Suprapubic skin (tissue), 4 donors: ENCODE measurements at regions not wholly inside any gene's neighbourhood (a gene's known extent, or its start where the extent isn't known, plus 50 kb on each side); places are given as distances from the start of the nearest gene placed in this dataset.
"Not testable (repeated sequence)": the region's sequence is repeated elsewhere in the genome, so short reads cannot be mapped to it uniquely, and the experiment has no call there.

Experiments
- DNase-seq, 2 donors: peaks; one replicate each; pipeline ENCODE4 v3.0.0-alpha.2; 2019; ENCODE audit warnings: low spot score in 2 of 2
- H3K27ac ChIP-seq: fragments of 200-600 bp; sonication (generic); one replicate; pipeline ENCODE4 v1.5.1; 2019
- H3K27me3 ChIP-seq: fragments of 200-600 bp; sonication (generic); one replicate; pipeline ENCODE4 v1.5.1; 2019
- H3K36me3 ChIP-seq: fragments of 200-600 bp; sonication (generic); one replicate; pipeline ENCODE4 v1.5.1; 2019
- H3K4me1 ChIP-seq: fragments of 200-600 bp; sonication (generic); one replicate; pipeline ENCODE4 v1.5.1; 2019
- H3K4me3 ChIP-seq: fragments of 200-600 bp; sonication (generic); one replicate; pipeline ENCODE4 v1.5.1; 2019; ENCODE audit warnings: mild to moderate bottlenecking
- H3K9me3 ChIP-seq: fragments of 200-600 bp; sonication (generic); one replicate; pipeline ENCODE4 v1.5.1; 2019
- CTCF ChIP-seq, 2 donors: fragments of 200-600 bp in 1 of 2; fragments of 450-650 bp in 1 of 2; sonication (generic) in 1 of 2; IDR thresholded peaks; one replicate each; pipeline ENCODE4 v1.5.1; 2016 to 2019; ENCODE audit warnings: antibody characterized with exemption in 2 of 2, mild to moderate bottlenecking in 1 of 2, moderate library complexity in 1 of 2
- EP300 ChIP-seq: sonication (generic); formaldehyde crosslinking; IDR thresholded peaks from one replicate; pipeline ENCODE4 v1.6.1; 2017; ENCODE audit warnings: antibody characterized with exemption
- POLR2A ChIP-seq, 2 donors: fragments of 450-650 bp; IDR thresholded peaks; one replicate each; pipeline ENCODE4 v1.6.1; 2017; ENCODE audit warnings: antibody characterized with exemption in 2 of 2, mild to moderate bottlenecking in 2 of 2, moderate library complexity in 2 of 2
- POLR2AphosphoS5 ChIP-seq, 3 donors: sonication (generic); formaldehyde crosslinking; IDR thresholded peaks; one replicate each; pipeline ENCODE4 v1.6.1; 2017; ENCODE audit warnings: antibody characterized with exemption in 3 of 3
- WGBS: methylation state at CpG from one replicate; pipeline ENCODE4 v1.1.5; 2018; 5-methylcytosine and 5-hydroxymethylcytosine counted together

- no peaks in the 10 kb centered on the region for H3K4me1 ChIP-seq
- no peak overlapping the region for H3K4me3 ChIP-seq
- H3K27ac ChIP-seq: no peak overlapping the region
- no peak for TF ChIP-seq CTCF (IDR thresholded peaks at IDR 0.05)
- TF ChIP-seq POLR2A (IDR thresholded peaks at IDR 0.05): no peak
- no peak for TF ChIP-seq EP300
- no peak for TF ChIP-seq POLR2AphosphoS5 (IDR thresholded peaks at IDR 0.05)
- H3K9me3 ChIP-seq: no peaks in the 10 kb centered on the region
- H3K36me3 ChIP-seq: no peaks in the 10 kb centered on the region
- no peaks in the 10 kb centered on the region for H3K27me3 ChIP-seq
- no peak for DNase-seq
Measured at GRCh38 chrX:35442421-35442820, 355.7 kb upstream of the MAGEB16 start.

GRCh38 chrX:35443091-35443582, 355.0 kb upstream of the MAGEB16 start:
- not testable (repeated sequence) for H3K4me3 ChIP-seq, H3K27ac ChIP-seq, H3K9me3 ChIP-seq, H3K36me3 ChIP-seq, H3K27me3 ChIP-seq, H3K4me1 ChIP-seq
- DNase-seq: peak in 1 of 2 donors; percentile 54
- 47% methylated on average over 3 of the region's 3 CpGs for WGBS

GRCh38 chrX:35444671-35445355, 353.3 kb upstream of the MAGEB16 start:
- TF ChIP-seq CTCF (IDR thresholded peaks at IDR 0.05): no peak
- no peak for TF ChIP-seq POLR2A (IDR thresholded peaks at IDR 0.05)
- TF ChIP-seq EP300: no peak
- TF ChIP-seq POLR2AphosphoS5 (IDR thresholded peaks at IDR 0.05): no peak
- Histone ChIP-seq H3K27ac (no peak overlapping the region), H3K9me3 (no peaks in the 10 kb centered on the region), H3K36me3 (no peaks in the 10 kb centered on the region), H3K4me1 (no peaks in the 10 kb centered on the region), H3K27me3 (no peaks in the 10 kb centered on the region), H3K4me3 (no peak overlapping the region)
- no peak for DNase-seq
- WGBS: 80% methylated on average over 2 of the region's 2 CpGs

- 85% methylated on average over 3 of the region's 3 CpGs for WGBS
Measured at GRCh38 chrX:35445912-35446311, 352.2 kb upstream of the MAGEB16 start.

GRCh38 chrX:35456891-35457290, 341.3 kb upstream of the MAGEB16 start:
- DNase-seq: no peak
- WGBS: 82% methylated on average over 1 of the region's 1 CpG
- no peak overlapping the region for H3K27ac ChIP-seq
- H3K4me1 ChIP-seq: no peaks in the 10 kb centered on the region
- no peak for TF ChIP-seq EP300
- TF ChIP-seq POLR2A (IDR thresholded peaks at IDR 0.05): no peak
- no peak for TF ChIP-seq POLR2AphosphoS5 (IDR thresholded peaks at IDR 0.05)
- no peak for TF ChIP-seq CTCF (IDR thresholded peaks at IDR 0.05)
- no peaks in the 10 kb centered on the region for H3K27me3 ChIP-seq
- no peak overlapping the region for H3K4me3 ChIP-seq
- H3K9me3 ChIP-seq: no peaks in the 10 kb centered on the region
- no peaks in the 10 kb centered on the region for H3K36me3 ChIP-seq

More at GRCh38 chrX:35445912-35446311, 352.2 kb upstream of the MAGEB16 start:
- TF ChIP-seq POLR2A (IDR thresholded peaks at IDR 0.05) (no peak), EP300 (no peak), CTCF (IDR thresholded peaks at IDR 0.05) (no peak), POLR2AphosphoS5 (IDR thresholded peaks at IDR 0.05) (no peak)
- Histone ChIP-seq H3K9me3 (no peaks in the 10 kb centered on the region), H3K4me3 (no peak overlapping the region), H3K27ac (no peak overlapping the region), H3K27me3 (no peaks in the 10 kb centered on the region), H3K36me3 (no peaks in the 10 kb centered on the region), H3K4me1 (no peaks in the 10 kb centered on the region)
- DNase-seq: no peak

- DNase-seq: no peak
- H3K36me3 ChIP-seq: no peaks in the 10 kb centered on the region
- H3K27ac ChIP-seq: no peak overlapping the region
- no peak overlapping the region for H3K4me3 ChIP-seq
- no peaks in the 10 kb centered on the region for H3K27me3 ChIP-seq
- no peak for TF ChIP-seq EP300
- no peak for TF ChIP-seq POLR2AphosphoS5 (IDR thresholded peaks at IDR 0.05)
- TF ChIP-seq CTCF (IDR thresholded peaks at IDR 0.05): no peak
- no peaks in the 10 kb centered on the region for H3K4me1 ChIP-seq
- H3K9me3 ChIP-seq: no peaks in the 10 kb centered on the region
Measured at GRCh38 chrX:35458142-35458541, 340.0 kb upstream of the MAGEB16 start.
